Endodermal cell (in vitro differentiated cells): ENCODE measurements at regions not wholly inside any gene's neighbourhood (a gene's known extent, or its start where the extent isn't known, plus 50 kb on each side); places are given as distances from the start of the nearest gene placed in this dataset.

ENCODE experiments used
- DNase-seq: peaks from one replicate; pipeline ENCODE4 v3.0.0-alpha.2; 2017
- H3K27ac ChIP-seq: 2 replicates; pipeline ENCODE4 v1.5.1; 2013; ENCODE audit warnings: mild to moderate bottlenecking, low read depth, low read length, moderate library complexity
- H3K27me3 ChIP-seq: 2 replicates; pipeline ENCODE4 v1.6.1; 2013; ENCODE audit warnings: mild to moderate bottlenecking, low read length, moderate library complexity; ENCODE audit not compliant: insufficient read depth, control insufficient read depth, poor library complexity, severe bottlenecking
- H3K36me3 ChIP-seq: 2 replicates; pipeline ENCODE4 v1.7.0; 2013; ENCODE audit warnings: mild to moderate bottlenecking, low read length, moderate library complexity; ENCODE audit not compliant: control insufficient read depth, insufficient read depth
- H3K4me1 ChIP-seq: one replicate; pipeline ENCODE4 v1.7.0; 2013; ENCODE audit warnings: low read length; ENCODE audit not compliant: control insufficient read depth, insufficient read depth
- H3K4me3 ChIP-seq: 2 replicates; pipeline ENCODE4 v1.5.1; 2013; ENCODE audit warnings: mild to moderate bottlenecking, low read length, moderate library complexity
- H3K9ac ChIP-seq: 2 replicates; pipeline ENCODE4 v1.6.1; 2013; ENCODE audit warnings: mild to moderate bottlenecking, low read length, moderate library complexity; ENCODE audit not compliant: poor library complexity, severe bottlenecking; ENCODE audit errors: extremely low read depth
- H3K9me3 ChIP-seq: 2 replicates; pipeline ENCODE4 v1.6.1; 2013; ENCODE audit warnings: mild to moderate bottlenecking, low read length, moderate library complexity; ENCODE audit not compliant: control insufficient read depth
- H3K27ac Mint-ChIP-seq: 2 replicates; pipeline ENCODE4 v1.8.0; 2020; ENCODE audit warnings: mixed read lengths
- H3K27me3 Mint-ChIP-seq: 2 replicates; pipeline ENCODE4 v1.8.0; 2021; ENCODE audit warnings: mild to moderate bottlenecking, mixed read lengths; ENCODE audit not compliant: insufficient read depth
- H3K36me3 Mint-ChIP-seq: 2 replicates; pipeline ENCODE4 v1.8.0; 2020; ENCODE audit warnings: low read depth, mixed read lengths
- H3K4me1 Mint-ChIP-seq: 2 replicates; pipeline ENCODE4 v1.8.0; 2020; ENCODE audit warnings: mixed read lengths
- H3K4me3 Mint-ChIP-seq: 2 replicates; pipeline ENCODE4 v1.8.0; 2020; ENCODE audit warnings: mild to moderate bottlenecking, moderate library complexity, mixed read lengths
- H3K9me3 Mint-ChIP-seq: 2 replicates; pipeline ENCODE4 v1.8.0; 2020; ENCODE audit warnings: mild to moderate bottlenecking, mixed read lengths
- CTCF ChIP-seq: fragments of 200-600 bp; sonication (generic); conservative IDR thresholded peaks from 2 replicates; pipeline ENCODE4 v1.5.0; 2021; ENCODE audit warnings: antibody characterized with exemption, mild to moderate bottlenecking
- WGBS, 2 experiments: methylation state at CpG; one replicate each; pipeline versions ENCODE4 v1.1.5 to v1.1.7; 2013; ENCODE audit warnings: missing lambda C conversion rate in 2 of 2, mixed read lengths in 1 of 2; ENCODE audit not compliant: insufficient coverage in 1 of 2, insufficient read length in 1 of 2; 5-methylcytosine and 5-hydroxymethylcytosine counted together

GRCh38 chr4:95754667-95755066 lies 85.2 kb upstream of the PDHA2 start:
- H3K9me3 Mint-ChIP-seq, result peaks cover 7% of the 10 kb centered on the region
- H3K9ac ChIP-seq, result no peak overlapping the region
- peaks cover 14% of the 10 kb centered on the region for H3K4me1 Mint-ChIP-seq
- no peak overlapping the region for H3K27ac ChIP-seq
- H3K36me3 Mint-ChIP-seq, result no peaks in the 10 kb centered on the region
- no peaks in the 10 kb centered on the region for H3K27me3 Mint-ChIP-seq
- no peaks in the 10 kb centered on the region for H3K9me3 ChIP-seq
- TF ChIP-seq CTCF, result no peak
- H3K36me3 ChIP-seq, result no peaks in the 10 kb centered on the region
- 93% methylated on average over 2 of the region's 2 CpGs; no CpG with 5 or more reads in 1 of the 2 experiments for WGBS, 2 experiments
- no peaks in the 10 kb centered on the region for H3K27me3 ChIP-seq
- no peak overlapping the region for H3K27ac Mint-ChIP-seq
- no peak for DNase-seq
- H3K4me1 ChIP-seq, result peaks cover 3% of the 10 kb centered on the region
- no peak overlapping the region for H3K4me3 ChIP-seq
- no peak overlapping the region for H3K4me3 Mint-ChIP-seq

- Histone ChIP-seq H3K4me3 (no peak overlapping the region), H3K27me3 (no peaks in the 10 kb centered on the region), H3K9ac (no peak overlapping the region), H3K9me3 (peaks cover 7% of the 10 kb centered on the region), H3K4me1 (no peaks in the 10 kb centered on the region), H3K27ac (no peak overlapping the region), H3K36me3 (no peaks in the 10 kb centered on the region)
- H3K4me1 Mint-ChIP-seq, result no peaks in the 10 kb centered on the region
- no peak overlapping the region for H3K4me3 Mint-ChIP-seq
- no peak overlapping the region for H3K27ac Mint-ChIP-seq
- no peak for DNase-seq
- H3K36me3 Mint-ChIP-seq, result no peaks in the 10 kb centered on the region
- no peak for TF ChIP-seq CTCF
- no peaks in the 10 kb centered on the region for H3K27me3 Mint-ChIP-seq
- 93 to 100% methylated on average over 1 to 3 of the region's 3 CpGs for WGBS, 2 experiments
- H3K9me3 Mint-ChIP-seq, result peaks cover 17% of the 10 kb centered on the region
These were observed 90.7 kb upstream of the PDHA2 start for GRCh38 chr4:95749204-95749603.

- Histone ChIP-seq H3K4me3 (no peak overlapping the region), H3K9ac (no peak overlapping the region), H3K4me1 (no peaks in the 10 kb centered on the region), H3K36me3 (no peaks in the 10 kb centered on the region), H3K9me3 (peaks cover 11% of the 10 kb centered on the region), H3K27ac (no peak overlapping the region), H3K27me3 (no peaks in the 10 kb centered on the region)
- Mint-ChIP-seq H3K27ac (no peak overlapping the region), H3K9me3 (peaks cover 22% of the 10 kb centered on the region), H3K4me1 (peaks cover 13% of the 10 kb centered on the region), H3K36me3 (peaks cover 4% of the 10 kb centered on the region), H3K4me3 (no peak overlapping the region), H3K27me3 (no peaks in the 10 kb centered on the region)
- DNase-seq, result no peak
- no peak for TF ChIP-seq CTCF
These were observed 97.0 kb upstream of the PDHA2 start for GRCh38 chr4:95742872-95743271.
